ENCODE measurements at regions not wholly inside any gene's neighbourhood (a gene's known extent, or its start where the extent isn't known, plus 50 kb on each side); places are given as distances from the start of the nearest gene placed in this dataset.

- no peak for DNase-seq (ENCODE audit: low spot score)
Measured at GRCh38 chr6:112725541-112726085, 378.5 kb downstream of the RFPL4B start.

DNA sequence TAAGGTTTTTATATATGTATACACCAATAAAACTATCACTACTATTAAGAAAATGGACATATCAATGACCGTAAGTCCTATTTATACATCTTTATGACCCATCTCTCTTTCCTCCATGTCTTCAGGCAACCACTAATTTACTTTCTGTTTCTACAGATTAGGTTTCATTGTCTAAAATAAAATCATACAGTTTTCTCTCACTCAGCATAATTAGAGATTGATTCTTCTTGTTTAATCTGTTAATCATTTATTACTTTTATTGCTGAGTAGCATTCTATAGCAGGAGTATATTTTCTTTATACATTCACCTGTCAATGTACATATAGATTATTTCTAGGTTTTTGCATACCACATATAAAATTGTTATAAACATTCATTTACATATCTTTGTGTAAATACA is 388.0 kb downstream of the RFPL4B start:
- DNase-seq (ENCODE audit: low spot score), result no peak

- no peak for DNase-seq (ENCODE audit: low spot score)
Measured at GRCh38 chr6:112739766-112740165, 392.6 kb downstream of the RFPL4B start.

- no peak for DNase-seq (ENCODE audit: low spot score)
Measured at GRCh38 chr6:112743323-112743722, 396.2 kb downstream of the RFPL4B start.

GRCh38 chr6:112744827-112745226 is 397.7 kb downstream of the RFPL4B start:
- no peak for DNase-seq (ENCODE audit: low spot score)

DNA sequence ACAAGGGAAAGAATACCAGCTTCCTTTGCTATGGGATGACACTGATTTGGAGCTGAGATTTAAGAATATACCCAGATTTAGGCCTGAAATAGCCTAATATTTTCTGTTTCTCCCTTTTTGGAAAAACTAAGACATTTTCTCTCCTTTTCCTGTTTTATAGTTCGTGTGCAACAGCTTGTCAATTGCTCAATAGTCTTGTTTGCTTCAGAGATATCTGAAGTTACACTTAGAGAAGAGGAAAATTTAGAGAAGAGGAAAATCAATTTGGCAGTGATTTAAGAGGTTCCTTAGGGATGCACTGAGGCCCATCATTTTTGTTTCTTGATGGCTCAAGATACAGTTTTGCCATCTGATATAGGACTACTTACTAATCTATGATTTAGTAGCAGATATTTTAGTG is 398.6 kb downstream of the RFPL4B start:
- DNase-seq (ENCODE audit: low spot score), result no peak

DNA sequence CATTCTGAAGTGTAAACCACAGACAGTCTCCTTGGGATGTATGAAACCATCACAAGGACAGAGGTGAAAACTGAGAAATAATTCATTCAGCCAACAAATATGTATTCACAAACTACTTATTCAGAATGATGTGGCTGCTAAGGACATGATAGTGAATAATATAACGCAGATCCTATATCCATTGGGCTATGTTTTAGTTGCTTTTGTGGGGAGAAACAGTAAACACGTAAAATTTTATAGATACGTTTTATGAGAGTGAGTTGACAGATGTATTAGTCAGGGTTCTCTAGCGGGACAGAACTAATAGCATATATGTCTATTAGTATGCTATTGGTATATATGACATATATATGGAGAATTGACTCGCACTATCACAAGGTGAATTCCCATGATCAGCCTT is 402.5 kb downstream of the RFPL4B start:
- no peak for DNase-seq (ENCODE audit: low spot score)

DNA sequence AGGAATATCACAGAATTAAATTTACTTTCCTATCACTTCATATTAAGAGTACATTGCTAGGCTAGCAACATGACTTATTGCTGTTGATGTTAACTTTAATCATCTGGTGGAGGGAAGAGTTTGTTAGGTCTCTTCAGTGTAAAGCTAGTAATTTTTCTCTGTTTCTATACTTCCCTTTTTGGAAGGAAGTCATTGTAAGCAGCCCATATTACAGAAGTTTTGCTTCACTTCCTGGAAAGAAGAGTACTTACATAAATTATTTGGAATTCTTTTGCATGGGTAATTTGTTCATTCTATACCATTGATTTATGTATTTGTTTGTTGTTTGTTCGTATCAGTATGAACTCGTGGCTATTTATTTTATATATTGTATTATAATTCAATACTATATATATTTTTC is 405.2 kb downstream of the RFPL4B start:
- DNase-seq (ENCODE audit: low spot score), result no peak

DNA sequence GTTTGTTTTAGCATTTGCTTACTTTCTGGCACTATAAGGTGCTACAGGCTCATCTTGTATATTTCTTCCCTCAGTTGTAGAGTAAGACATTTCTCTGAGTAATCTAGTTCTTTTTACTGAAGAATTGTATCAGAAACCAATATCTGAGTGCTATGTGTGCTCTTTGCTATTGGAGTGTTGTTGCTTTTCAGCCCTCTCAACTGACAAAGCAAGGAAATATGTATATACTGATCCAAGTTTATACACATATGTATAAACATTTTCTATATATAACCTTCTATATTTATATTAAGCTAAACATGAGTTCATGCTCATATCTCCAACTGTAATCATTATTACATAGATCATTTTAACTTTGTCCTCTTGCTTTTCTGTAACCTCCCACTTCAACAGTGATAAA is 405.7 kb downstream of the RFPL4B start:
- no peak for DNase-seq (ENCODE audit: low spot score)

DNA sequence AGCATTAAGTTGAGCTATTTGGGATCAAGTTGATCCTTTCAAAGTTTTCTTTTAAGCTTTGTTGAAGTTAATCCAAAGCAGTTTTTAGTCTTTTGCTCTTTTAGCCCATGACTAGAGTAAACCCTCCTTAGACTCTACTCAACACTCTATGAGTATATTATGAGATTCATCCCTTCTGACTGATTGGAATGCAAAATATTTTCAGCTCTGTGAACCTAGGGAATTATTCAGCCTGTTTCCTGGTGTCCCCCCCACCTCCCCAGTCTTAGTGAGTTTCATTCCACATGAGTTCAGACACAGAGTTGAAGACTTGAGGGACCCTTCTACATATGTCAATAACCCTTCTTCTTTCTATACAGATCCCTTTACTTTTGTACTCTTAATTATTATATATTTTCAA is 413.7 kb downstream of the RFPL4B start:
- no peak for DNase-seq (ENCODE audit: low spot score)

- no peak for DNase-seq (ENCODE audit: low spot score)
Measured at GRCh38 chr6:112761740-112762139, 414.6 kb downstream of the RFPL4B start.

GRCh38 chr6:112764377-112764776 is 417.2 kb downstream of the RFPL4B start:
- DNase-seq (ENCODE audit: low spot score), result no peak

DNA sequence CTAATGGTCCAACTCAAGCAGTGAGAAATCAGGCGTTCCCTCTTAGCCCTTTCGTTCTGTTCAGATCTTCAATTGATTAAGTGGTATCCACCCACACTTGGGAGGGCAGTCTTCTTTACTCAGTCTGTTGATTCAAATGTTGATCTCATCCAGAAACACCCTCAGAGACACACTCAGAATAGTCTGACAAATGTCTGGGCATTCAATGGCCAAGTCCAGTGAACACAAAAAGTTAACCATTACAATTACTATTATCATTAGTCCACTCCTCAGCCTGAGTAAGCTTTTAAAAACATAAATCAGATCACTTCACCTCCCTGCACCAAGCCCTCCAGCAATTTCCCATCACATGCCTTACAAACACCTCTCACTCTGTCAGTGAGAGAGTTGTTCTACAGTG is 423.2 kb downstream of the RFPL4B start:
- DNase-seq (ENCODE audit: low spot score), result no peak

DNA sequence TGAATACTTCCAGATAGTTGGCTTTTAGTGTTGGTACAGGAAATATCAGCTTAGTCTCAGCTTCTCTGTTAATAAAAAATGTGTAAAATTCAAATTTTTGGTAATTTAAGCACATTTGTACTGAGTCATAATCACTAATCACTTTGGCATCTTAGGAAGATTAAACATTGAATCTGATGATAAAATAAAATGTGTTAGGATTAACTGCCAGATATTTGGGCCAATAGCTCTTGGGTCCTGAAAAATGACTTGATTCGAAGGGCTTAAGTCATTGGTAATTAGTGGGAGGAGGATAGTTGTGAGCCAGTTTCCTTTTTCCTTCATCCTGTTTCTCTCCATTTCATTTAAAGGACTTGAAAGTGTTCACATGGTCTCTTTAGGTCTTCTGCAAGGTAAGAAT is 426.1 kb downstream of the RFPL4B start:
- DNase-seq (ENCODE audit: low spot score), result no peak

GRCh38 chr6:112774319-112774718 is 427.2 kb downstream of the RFPL4B start:
- DNase-seq (ENCODE audit: low spot score), result no peak

- DNase-seq (ENCODE audit: low spot score), result peak; percentile 31
Measured at GRCh38 chr6:112780498-112781096, 433.5 kb downstream of the RFPL4B start.

GRCh38 chr6:112781241-112781640 is 434.1 kb downstream of the RFPL4B start:
- no peak for DNase-seq (ENCODE audit: low spot score)

- no peak for DNase-seq (ENCODE audit: low spot score)
Measured at GRCh38 chr6:112785408-112785807, 438.3 kb downstream of the RFPL4B start.

DNA sequence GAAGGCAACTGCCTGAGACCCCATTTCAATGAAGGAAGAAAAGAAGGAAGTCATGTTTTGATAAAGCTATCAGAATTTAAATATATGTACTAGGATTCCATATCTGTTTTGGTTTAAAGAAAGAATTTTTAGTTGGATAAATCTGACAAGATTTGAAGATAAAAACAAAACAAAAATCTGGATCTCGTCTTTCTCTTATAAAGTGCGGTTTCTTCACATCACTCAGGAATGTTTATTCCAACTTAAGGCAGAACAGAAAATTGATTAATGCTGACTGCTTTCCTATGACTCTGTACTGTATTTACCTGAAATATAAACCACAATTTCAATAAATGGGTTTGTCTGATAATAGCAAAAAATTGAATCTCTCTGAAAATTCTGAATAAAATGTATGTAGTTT is 439.7 kb downstream of the RFPL4B start:
- DNase-seq (ENCODE audit: low spot score), result no peak

DNA sequence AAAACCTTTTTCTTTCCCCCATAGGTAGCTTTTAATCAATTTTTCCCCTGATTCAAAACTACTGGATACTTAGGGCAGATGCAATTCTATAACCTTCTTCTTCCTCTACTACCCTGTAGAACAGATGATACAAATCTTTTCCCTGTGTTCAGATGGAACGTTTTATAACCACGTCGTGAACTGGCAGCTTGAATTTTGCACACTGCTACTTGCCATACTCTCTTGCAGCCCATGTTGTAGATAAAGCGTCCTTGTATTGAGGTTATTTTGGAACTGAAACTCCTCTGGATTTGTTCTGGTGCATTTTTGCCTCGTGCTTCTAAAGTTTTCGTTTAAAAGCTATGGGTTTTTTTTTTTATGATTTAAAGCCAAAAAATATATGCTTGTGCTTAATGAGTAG is 440.2 kb downstream of the RFPL4B start:
- DNase-seq (ENCODE audit: low spot score), result no peak

DNA sequence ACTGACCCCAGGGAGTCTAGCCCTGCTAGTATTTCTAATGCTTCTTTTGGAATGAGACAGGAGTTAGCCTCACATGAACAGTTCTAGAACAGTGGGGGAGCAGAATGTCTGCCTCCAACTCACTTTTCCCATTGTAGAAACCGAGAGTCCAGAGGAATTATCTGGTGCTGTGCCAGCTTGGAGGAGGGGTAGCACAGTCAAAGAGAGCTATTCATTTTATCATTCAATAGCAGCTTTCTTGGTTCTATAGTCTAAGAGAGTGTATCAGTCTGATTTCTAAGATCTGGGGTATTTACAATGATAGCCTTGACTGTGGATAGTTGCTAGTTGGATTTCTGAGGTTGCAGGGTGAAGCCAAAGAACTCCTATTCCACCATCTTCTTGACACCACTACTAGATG is 448.2 kb downstream of the RFPL4B start:
- no peak for DNase-seq (ENCODE audit: low spot score)

DNA sequence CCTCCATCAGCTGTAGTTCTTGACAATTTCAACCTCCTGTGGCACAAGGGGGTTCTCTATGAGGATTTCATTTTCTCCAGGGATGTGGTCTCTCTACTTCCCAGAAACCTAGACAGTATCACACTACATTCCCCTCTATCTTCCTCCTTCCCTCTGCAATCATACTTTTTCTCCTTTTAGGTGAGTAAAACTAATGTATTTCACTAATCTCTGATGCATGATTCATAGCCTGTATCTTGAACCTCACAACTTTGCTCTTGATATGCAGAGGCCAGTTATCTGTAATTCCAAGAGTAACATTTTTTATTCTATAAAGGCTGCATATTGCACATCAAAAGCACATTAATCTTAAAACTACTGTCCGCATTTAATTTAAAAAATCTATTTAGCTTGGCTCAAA is 449.6 kb downstream of the RFPL4B start:
- DNase-seq (ENCODE audit: low spot score), result no peak

DNA sequence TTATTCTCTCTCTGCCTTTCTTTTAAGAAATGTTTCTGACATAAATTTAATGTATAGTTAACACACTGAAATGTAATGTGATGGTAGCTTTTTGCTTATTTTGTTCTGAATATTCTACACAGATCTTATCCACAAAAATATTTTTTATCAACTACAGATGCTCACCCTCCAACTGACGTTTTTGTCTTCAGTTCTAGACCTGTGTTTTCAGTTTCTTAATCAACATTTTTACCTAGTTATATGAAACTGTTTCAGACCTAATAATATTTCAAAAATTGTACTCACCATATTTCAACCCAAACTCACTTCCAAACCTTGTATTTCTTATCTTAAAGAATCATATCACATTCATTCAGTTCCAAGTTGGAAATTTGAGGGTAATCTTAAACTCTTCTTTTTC is 452.8 kb downstream of the RFPL4B start:
- DNase-seq (ENCODE audit: low spot score), result no peak

DNA sequence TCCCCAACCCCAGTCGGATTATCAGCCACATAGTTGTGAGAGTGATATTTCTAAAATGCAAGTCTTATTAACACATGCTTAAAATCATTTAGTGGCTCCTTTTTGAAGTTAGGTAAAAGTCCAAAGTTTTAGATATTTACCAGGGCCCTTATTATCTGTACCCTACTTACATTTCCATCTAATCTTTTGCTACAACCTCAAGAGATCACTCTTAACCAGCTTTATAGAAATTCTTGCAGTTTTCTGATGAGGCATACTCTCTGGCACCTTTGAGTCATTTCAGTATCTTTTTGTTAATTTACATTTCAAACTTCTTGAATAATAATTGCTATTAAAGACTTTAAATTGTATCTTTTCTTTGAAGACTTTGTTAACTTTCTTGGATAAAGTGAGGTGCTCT is 453.3 kb downstream of the RFPL4B start:
- no peak for DNase-seq (ENCODE audit: low spot score)

DNA sequence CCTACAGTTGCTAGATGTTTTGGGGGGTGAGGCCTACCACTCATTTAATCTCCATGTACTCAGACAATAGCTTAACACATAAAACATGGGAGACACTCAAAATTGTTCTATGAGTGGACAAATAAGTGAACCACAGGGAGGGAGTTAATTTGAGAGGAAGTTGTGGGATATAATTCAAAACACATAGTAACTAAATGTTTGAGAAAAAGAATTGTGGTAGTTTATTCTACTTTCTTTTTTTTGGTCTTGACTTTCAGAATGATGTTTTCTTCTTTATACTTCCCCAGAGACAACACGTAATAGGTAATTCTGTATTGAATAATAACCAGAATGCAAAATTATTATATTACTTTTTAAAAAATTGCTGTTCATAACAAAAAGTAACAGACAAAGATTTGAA is 453.8 kb downstream of the RFPL4B start:
- no peak for DNase-seq (ENCODE audit: low spot score)
